HG03442 (cell line): ENCODE measurements at regions not wholly inside any gene's neighbourhood (a gene's known extent, or its start where the extent isn't known, plus 50 kb on each side); places are given as distances from the start of the nearest gene placed in this dataset.
"Not testable (repeated sequence)": the region's sequence is repeated elsewhere in the genome, so short reads cannot be mapped to it uniquely, and the experiment has no call there.

ENCODE experiments used
- ATAC-seq: cut with Tn5 transposase; IDR thresholded peaks from one replicate; pipeline ENCODE4 v1.9.1; 2021; ENCODE audit warnings: mild to moderate bottlenecking, moderate library complexity; ENCODE audit not compliant: unreplicated experiment

DNA sequence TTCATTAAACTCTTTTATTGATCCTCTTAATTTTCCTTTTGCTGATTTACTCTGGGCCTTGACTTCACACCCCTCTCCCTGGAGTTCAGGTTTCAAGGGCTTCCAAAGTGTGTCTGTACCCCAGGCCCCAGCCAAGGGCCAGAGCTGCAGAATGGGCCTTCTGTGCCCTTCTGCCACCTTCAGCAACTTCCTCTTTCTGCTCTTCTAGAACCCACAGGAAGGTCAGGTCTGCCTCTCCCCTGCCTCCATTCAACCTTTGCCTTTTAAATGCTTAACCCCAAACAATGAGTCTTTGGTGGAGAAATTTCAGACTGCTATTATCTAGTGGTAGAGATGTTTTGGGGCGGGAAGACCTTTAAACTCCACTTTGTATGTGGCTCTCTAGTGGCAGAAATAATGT is 63.1 kb downstream of the TSN start:
- ATAC-seq = no peak

DNA sequence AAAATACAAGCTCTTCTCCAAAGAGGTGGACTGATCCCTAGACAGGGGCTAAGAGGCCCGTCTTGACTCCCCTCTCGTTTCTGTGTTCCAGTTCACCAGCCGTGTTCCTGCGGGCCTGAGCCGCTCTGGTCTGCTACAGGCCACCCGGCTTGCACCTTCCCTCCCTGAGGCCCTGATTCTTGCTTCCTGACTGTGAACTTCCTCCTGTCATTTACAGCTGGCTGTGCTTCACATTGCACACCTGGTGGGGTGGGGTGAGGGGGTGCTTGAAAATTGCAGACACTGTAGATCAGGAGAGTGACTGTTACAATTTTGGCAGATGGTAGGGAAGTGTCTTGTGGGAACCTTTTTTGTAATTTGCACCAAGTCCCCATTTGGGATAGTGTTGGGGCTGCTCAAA is 64.4 kb downstream of the TSN start:
- no peak for ATAC-seq

DNA sequence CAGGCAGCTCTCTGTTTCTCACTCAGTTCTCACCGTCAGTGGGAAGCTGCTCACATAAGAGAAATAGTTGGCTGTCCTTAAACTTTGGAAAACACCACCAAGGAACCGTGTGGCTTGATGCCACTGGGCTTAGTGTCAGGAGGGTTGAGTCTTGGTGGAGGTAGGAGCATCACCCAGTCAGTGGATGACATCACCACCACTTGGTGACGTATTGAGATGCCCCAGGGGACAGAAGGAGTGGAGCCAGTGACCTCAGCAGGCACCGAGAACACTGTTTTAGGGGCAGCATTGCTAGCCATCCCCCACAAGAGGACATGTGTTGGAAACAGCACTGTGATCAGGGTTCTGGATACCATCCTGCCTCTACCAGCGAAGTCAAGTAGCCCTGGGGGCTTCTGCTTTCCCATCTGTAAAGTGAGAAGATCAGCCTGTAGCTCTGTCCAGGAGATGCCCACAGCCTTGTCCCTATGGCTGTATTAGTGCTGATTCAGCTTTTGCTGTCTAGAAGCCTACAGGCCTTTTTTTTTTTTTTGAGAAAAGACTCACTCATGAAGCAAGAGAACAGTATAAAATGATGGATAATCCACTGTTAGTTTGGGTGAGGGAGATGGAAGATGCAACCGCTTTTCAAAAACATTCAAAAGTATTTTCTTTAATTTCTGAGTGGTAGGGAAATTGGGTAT is 66.2 kb downstream of the TSN start:
- no peak for ATAC-seq

DNA sequence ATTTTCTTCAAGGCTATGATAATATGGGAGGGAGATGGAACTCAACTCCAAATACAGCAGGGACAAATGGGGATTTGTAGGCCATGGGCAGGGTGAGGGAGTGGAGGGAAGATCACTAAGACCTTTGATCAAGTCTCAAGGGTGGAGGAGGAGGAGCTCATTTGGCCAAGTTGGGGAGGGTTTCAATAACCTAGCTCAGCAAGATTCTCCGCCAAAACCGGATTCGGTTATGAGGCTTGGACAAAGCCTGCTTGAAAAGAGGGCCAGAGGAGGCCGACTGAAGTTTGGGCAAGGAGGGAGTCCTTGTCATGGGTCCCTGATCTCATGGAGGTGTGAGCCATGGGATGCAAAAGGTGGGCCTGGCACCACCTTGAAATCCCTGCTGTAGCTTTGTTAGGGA is 68.8 kb downstream of the TSN start:
- no peak for ATAC-seq

DNA sequence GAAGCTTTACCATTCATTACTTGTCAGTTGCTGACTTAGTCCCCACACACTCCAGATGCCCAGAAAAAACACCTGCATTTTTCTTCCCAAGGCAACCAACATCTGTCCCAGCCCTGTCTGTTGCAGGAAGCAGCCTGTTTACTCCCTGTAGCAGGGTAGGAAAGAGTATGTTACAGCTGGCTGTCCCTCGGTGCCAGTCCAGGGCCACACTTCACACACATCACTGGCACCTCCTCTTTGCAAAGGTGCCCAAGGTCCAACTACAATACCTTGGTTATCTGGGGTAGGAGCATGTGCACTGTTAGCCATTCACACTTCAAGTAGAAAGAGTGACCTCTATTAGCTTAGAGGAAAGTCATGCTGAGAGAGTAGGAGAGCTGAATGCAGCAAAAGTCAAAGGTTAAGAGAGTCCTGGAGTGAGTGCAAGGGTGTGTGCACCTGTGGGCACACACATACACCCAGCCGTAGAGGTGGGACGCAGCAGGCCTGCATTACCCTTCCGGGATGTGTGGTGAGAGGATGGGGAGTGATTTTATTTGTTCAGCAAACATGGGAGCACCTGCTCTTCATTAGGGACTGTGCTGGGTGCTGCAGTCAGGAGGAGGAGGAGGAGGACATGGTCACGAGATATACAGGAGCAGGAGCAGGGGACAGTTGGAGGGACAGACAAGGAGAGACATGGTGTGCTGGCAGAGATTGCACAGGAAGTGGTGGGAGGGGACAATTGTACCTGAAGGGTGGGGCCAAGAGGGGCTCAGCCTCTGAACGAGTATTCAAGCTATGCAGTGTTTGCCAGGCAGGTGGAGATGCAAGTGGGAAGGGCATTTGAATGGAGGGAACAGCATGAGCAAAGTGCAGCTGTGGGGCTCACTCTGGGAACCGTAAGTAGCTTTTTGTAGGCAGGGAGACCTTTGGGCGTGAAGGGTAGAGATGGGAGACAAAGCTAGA is 69.8 kb downstream of the TSN start:
- no peak for ATAC-seq

DNA sequence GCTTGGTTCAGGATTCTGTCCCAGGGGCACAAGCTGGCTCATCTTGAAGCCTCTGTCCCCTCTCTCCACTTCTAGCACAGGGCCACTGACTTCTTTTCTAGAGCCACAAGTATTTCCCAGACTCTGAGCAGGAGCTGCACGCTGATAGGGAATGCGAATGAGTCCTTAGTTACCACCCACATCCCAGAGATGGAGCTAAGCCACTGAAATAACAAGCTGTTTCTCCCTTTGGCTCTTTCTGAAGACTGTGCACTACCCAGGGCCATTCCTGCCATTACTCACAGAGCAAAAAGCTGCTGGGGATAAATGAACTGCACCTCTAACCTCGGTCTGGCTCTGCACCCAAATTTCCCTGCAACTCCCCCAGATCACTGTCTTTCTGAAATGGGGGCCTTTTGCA is 70.6 kb downstream of the TSN start:
- no peak for ATAC-seq

DNA sequence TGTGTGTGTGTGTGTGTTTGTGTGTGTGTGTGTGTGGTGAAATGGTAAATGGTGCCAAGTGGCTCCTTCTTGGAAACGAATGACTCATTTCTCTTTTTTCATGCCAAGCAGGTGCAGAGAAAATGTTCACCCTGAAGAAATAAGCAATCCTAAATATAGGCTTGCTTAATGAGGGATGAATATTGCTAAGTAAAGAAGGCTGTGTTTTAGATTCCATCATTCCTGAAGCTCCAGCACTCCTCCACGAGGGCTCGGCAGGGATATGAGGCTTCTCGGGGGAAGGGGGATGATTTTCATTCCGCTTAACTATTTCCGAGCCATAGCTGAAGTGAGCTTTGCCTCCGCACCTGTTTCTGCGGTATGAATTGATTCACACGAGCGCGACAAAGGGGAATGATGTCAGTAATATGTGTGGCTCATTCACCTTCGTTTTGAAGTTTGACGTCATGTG is 72.9 kb downstream of the TSN start:
- no peak for ATAC-seq

DNA sequence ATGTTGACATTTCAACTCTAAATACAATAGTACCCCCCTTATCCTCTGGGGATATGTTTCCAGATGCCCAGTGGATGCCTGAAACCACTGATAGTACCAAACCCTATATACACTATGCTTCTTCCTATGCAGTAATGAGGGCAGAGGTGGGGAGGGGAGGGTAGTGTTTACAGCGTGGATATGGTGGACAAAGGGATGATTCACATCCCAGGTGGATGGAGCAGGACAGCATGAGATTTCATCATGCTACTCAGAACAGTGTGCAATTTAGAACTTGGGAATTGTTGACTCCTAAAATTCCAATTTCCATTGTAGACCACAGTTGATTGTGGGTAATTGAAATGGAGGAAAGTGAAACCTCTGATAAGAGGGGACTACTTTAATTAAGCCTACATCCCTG is 75.4 kb downstream of the TSN start:
- no peak for ATAC-seq

DNA sequence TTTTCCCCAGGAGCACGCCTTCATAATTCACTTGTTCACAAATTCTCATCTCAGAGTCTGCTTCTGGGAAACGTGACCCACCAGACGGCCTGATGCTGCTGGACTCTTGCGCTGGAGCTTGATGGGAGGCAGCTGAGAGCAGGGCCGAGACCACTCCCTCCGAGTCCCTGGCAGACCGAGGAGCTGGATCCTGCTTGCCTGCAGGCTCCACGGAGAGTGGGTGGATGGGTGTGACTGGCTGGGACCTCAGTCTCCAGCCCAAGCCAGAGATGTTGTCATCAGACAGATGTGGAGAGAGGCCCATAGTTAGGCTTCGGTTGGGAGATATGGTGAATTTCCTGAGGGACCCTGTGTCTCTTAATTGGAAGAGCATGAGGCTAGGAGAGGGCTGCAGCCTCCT is 76.4 kb downstream of the TSN start:
- ATAC-seq = no peak

DNA sequence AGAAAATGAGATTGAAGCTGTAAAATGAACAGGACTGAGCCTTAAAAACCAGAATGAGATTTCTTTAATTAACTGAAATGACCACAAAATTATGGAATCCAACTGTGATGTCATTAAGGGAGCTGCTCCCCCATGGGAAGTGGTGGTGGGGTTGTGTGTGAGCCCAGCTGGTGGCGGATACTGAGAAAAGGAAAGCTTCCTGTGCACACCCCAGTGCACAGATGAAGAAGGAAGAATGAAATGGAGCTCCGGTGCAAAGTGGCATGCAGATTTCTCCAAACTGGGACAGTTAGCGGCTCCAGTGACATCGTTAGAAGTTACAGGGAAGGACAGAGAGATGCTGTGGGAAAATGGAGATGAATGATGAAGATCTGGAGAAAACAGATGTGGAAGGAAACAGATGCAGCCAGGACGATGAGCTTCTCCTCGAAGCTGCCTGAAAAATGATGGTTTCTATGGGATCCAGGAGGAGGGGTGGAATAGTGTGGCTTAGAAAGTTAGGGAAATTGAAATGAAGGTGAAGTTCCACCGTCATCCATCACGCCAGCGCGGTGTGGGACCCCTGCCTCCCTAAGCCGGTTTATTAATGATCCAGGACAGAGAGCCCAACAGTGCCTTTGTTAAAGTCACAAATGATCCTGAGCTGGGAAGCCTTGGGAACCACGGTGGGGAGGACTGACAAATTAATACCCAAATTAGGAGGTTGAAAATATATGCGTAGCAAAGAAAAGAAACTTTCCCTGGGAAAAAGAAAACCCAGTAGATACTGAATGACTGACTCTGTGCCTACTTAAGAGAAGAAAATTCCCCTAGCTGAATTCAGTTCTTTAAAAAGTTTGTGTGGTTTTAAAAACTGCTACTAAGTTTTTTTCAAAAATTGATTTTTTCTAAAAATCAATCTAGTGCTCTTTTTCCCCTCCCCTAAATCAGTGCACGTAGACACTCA is 77.2 kb downstream of the TSN start:
- ATAC-seq = no peak

DNA sequence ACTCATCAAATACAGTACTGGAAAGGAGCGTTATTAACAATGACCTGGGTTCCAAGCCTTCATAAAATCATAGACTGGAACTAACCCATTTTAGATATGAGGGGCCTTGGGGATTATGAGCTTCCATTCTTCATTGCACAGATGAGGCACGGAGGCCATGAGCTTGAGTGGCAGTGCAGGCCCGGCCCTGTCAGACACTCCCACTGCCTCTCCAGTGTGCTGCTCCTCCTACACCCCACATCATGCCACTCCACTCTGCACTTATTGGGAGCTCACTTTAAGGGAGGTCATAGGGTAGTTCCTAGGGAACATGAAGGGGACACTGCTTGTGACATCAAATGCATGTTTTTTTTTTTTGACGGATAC is 77.9 kb downstream of the TSN start:
- no peak for ATAC-seq

DNA sequence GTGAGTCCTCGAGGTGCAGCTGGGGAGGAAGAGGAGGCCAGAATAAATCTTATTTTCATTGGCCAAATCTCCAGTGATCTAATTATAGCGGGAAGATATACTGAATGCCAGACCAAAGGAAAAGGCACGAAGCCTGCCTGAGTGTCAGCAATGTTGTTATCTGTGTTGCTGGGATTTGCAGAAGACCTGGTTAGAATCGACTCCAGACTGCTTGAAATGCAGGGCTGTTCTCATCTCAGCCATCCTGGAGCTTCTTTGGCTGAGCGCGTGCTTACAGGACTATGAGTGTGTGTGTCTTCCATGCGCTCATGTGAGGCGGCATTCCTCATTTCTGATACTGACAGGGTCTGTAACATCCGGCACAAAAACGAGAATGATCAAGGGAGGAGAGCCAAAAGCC is 81.2 kb downstream of the TSN start:
- ATAC-seq = no peak

DNA sequence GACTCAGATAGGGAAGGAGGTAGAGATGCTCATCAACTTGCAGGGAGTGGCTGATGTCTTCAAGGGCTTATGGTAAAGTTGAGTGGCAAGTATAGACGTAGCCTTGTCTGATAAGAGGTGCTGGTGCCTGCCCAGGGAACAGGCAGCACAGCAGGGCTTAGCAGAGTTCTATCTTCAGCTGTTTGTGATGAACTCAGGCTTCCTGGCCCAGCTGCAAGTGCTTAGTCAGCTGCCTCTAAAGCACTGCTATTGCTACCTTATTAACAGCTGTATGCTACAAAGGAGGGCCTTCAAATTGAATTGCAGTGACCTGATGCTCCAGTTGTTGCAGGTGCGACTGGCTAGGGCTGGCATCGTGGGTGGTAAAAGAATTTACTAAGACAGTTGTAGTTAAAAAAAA is 82.1 kb downstream of the TSN start:
- no peak for ATAC-seq

DNA sequence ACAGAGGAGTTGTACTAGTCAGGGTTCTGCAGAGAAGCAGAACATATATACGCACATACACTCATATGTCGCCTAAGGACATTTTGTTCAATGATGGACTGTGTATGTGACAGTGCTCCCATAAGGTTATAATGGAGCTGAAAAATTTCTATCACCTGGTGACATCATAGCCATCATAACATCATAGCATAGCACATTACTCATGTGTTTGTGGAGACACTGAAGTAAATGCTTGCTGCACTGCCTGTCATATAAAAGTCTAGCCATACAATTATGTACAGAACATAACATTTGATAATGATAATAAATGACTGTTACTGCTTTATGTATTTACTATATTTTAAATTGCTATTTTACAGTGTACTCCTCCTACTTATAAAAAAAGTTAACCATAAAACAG is 83.1 kb downstream of the TSN start:
- ATAC-seq = no peak

DNA sequence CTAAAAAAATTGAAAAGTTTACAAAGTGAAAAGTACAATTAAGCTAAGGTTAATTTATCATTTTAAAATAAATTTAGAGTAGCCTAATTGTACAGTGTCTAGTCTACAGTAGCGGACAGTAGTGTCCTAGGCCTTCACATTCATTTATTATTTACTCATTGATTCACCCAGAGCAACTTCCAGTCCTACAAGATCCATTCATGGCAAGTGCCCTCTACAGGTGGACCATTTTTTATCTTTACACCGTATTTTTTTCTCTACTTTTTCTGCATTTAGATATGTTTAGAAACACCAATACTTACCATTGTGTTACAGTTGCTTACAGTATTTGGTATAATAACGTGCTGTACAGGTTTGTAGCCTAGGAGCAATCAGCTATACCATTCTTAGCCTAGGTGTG is 84.1 kb downstream of the TSN start:
- no peak for ATAC-seq

DNA sequence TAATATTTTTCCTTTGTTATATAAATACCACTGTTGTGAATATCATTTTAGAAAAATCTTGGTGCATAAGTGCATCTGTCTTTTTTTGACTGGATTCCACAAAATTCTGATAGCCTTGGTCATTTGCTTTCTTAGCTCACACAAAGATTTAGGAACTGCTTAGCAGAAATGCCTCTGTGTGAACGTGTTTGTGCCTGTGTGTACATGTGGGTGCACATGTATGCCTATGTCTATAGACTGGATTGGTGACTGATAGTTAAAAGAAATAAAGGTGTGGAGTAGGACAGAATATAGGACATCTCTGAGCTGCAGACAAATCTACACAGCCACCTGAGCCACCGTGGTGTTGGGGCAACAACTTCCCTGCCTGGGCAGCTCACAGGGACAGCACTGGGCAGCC is 93.8 kb downstream of the TSN start:
- no peak for ATAC-seq

DNA sequence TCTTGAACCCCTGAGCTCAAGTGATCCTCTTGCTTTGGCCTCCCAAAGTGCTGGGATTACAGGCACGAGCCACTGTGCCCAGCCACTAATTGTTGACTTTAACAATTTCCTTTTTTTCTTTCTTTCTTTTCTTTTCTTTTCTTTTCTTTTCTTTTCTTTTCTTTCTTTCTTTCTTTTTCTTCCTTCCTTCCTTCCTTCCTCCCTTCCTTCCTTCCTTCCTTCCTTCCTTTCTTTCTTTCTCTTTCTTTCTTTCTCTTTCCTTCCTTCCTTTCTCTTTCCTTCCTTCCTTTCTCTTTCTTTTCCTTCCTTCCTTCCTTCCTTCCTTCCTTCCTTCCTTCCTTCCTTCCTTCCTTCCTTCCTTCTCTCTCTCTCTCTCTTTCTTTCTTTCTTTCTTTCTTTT is 97.7 kb downstream of the TSN start:
- ATAC-seq = not testable (repeated sequence)

DNA sequence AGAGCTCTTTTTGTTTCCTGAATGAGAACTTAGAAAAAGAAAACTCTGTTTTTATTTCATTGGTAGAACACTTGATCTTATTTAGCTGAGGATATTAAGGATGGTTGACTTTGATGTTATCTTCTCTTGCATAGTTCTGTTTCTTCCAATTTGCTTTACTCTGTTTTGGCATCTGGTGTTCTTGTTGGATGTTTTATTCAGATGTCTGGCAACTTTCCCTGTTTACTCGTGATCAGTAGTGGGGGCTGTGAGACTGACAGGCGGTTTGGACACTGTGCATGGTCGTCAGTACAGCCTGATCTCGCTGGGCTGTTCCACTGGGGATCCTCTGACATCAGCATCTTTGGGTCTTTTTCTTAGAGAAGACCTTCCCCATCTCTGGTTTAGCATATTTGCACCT is 100.1 kb downstream of the TSN start:
- no peak for ATAC-seq

DNA sequence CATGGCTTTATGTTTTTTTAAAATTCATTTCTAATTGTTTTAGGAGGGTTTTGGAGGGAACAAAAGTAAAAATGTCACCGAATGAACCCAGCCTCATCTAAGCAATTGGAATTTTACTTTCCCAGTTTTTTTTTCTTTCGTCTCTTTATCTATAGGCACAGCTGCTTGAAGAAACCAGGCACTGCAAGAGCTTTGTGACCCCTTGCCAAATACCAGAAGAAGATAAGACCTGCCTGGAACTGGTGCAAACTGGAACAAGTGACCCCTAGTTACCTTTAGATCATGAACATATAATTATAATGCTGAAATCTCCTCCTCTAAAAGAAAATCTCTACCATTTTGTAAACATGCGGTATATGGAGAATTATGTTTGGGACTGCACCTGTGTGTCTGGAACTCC is 100.9 kb downstream of the TSN start:
- no peak for ATAC-seq

DNA sequence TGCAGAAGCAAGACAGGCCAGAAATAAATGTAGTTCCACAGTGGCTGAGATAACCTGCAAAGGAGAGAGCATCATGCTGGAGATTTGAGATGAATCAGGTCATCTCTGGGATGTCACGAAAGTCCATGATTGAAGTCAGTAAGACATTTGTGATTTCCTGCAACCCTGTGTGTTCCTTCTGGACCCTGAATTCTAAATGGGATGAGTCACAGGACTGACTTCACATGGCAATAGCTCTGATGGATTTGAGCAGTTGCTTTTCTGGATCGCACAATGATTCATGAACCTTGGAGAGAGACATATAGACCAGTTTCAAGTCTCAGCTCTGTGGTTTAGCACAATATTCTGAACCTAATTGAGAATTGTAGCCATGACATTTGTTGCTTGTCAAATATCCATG is 102.9 kb downstream of the TSN start:
- ATAC-seq = no peak

DNA sequence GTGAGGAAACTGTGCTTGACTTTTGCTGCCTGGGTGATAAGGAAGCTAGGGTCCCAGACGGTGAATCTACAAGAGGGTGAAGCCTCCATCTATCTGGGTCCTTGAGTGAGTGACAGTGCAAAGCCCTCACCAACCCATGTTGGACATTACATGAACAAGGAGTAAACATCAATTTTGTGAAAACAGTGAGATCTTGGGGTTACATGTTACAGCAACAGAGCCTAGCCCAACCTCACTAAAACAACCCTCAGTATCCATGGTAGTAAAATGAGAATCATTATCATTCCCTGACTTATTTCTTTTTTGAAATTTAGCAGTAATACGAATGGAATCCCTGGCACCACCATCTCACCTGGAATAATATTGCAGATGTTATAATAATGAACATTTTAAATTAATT is 103.4 kb downstream of the TSN start:
- ATAC-seq = no peak
